Suprapubic skin (tissue), 3 donors: ENCODE measurements at regions not wholly inside any gene's neighbourhood (a gene's known extent, or its start where the extent isn't known, plus 50 kb on each side); places are given as distances from the start of the nearest gene placed in this dataset.

Source experiments
- POLR2AphosphoS5 ChIP-seq, 3 donors: sonication (generic); formaldehyde crosslinking; IDR thresholded peaks; one replicate each; pipeline ENCODE4 v1.6.1; 2017; ENCODE audit warnings: antibody characterized with exemption in 3 of 3
- TF ChIP-seq, protein P1 (sequence below), 2 donors: fragments of 200-600 bp in 1 of 2; fragments of 450-650 bp in 1 of 2; sonication (generic) in 1 of 2; IDR thresholded peaks; one replicate each; pipeline ENCODE4 v1.5.1; 2016 to 2019; ENCODE audit warnings: antibody characterized with exemption in 2 of 2, mild to moderate bottlenecking in 1 of 2, moderate library complexity in 1 of 2

DNA sequence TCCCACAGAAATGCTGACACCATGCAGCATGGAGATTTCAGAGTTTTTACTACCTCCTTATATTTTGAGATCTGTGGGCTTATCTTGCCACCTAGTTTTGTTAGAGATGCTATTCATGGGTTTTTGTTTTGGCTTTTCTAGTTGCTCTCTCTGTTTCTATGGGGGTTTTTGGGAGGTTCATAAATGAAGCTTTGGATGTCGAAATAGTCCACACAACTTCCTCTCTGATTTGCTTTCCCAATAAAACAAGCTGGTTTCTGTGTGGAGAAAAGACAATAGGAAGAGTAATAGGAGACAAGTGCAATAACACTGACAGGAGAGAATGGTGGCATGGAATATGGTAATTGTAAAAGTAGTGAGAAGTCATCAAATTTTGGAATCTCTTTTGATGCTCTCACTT, 106.8 kb upstream of the GPR149 start:
- TF ChIP-seq, protein P1, sequence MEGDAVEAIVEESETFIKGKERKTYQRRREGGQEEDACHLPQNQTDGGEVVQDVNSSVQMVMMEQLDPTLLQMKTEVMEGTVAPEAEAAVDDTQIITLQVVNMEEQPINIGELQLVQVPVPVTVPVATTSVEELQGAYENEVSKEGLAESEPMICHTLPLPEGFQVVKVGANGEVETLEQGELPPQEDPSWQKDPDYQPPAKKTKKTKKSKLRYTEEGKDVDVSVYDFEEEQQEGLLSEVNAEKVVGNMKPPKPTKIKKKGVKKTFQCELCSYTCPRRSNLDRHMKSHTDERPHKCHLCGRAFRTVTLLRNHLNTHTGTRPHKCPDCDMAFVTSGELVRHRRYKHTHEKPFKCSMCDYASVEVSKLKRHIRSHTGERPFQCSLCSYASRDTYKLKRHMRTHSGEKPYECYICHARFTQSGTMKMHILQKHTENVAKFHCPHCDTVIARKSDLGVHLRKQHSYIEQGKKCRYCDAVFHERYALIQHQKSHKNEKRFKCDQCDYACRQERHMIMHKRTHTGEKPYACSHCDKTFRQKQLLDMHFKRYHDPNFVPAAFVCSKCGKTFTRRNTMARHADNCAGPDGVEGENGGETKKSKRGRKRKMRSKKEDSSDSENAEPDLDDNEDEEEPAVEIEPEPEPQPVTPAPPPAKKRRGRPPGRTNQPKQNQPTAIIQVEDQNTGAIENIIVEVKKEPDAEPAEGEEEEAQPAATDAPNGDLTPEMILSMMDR (IDR thresholded peaks at IDR 0.05): no peak
- TF ChIP-seq POLR2AphosphoS5 (IDR thresholded peaks at IDR 0.05): no peak
